ENCODE measurements at regions not wholly inside any gene's neighbourhood (a gene's known extent, or its start where the extent isn't known, plus 50 kb on each side); places are given as distances from the start of the nearest gene placed in this dataset.

GRCh38 chr4:18529482-18529881, 507.9 kb upstream of the LCORL start:
- H3K9me1 ChIP-seq (replicated peaks; ENCODE audit: control insufficient read depth, extremely low read depth, insufficient read depth, low read length), result no peaks in the 10 kb centered on the region
- no peaks in the 10 kb centered on the region for H3K36me3 ChIP-seq (ENCODE audit: control insufficient read depth in 2 of 2, extremely low read depth in 1 of 2, insufficient read depth in 2 of 2, low read length in 2 of 2)
- H3K9me3 ChIP-seq (replicated peaks; ENCODE audit: control insufficient read depth, insufficient read depth, low read length), result no peaks in the 10 kb centered on the region
- no peak for TF ChIP-seq EZH2 (IDR thresholded peaks at IDR 0.05; ENCODE audit: borderline replicate concordance, low read depth, low read length, severe bottlenecking)
- TF ChIP-seq, protein P1, sequence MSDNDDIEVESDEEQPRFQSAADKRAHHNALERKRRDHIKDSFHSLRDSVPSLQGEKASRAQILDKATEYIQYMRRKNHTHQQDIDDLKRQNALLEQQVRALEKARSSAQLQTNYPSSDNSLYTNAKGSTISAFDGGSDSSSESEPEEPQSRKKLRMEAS (IDR thresholded peaks at IDR 0.05; ENCODE audit: insufficient read depth, insufficient read length), result no peak
- TF ChIP-seq POLR2A (IDR thresholded peaks at IDR 0.05; ENCODE audit: low read depth, low read length), result no peak
- no peak for TF ChIP-seq MYC (IDR thresholded peaks at IDR 0.05; ENCODE audit: low read depth, low read length)
- TF ChIP-seq CTCF (IDR thresholded peaks at IDR 0.05; ENCODE audit: extremely low read depth in 1 of 2, insufficient read depth in 1 of 2, low read depth in 1 of 2, low read length in 2 of 2), result no peak
- TF ChIP-seq GATA2 (IDR thresholded peaks at IDR 0.05; ENCODE audit: insufficient read depth, insufficient read length, low read depth, low read length), result no peak
- TF ChIP-seq JUN (IDR thresholded peaks at IDR 0.05; ENCODE audit: borderline replicate concordance, insufficient read depth, insufficient read length, low read depth), result no peak
- TF ChIP-seq POLR2AphosphoS5 (IDR thresholded peaks at IDR 0.05; ENCODE audit: insufficient read depth, low read depth, low read length), result no peak
- no peak for TF ChIP-seq FOS (IDR thresholded peaks at IDR 0.05; ENCODE audit: borderline replicate concordance, insufficient read depth, low read length)
- no peaks in the 10 kb centered on the region for H3K79me2 ChIP-seq (ENCODE audit: control insufficient read depth, insufficient read depth, low read length)
- ChIA-PET POLR2A (no interaction called here), CTCF (no interaction called here)
- H3K4me2 ChIP-seq (ENCODE audit: insufficient read depth, low read length), result no peak overlapping the region
- peaks cover 16% of the 10 kb centered on the region for H3K4me1 ChIP-seq (ENCODE audit: control insufficient read depth, extremely low read depth, insufficient read depth, low read length)
- H3K27ac ChIP-seq (ENCODE audit: insufficient read depth, low read depth, low read length), result no peak overlapping the region
- no peak overlapping the region for H3K4me3 ChIP-seq (replicated peaks in 1 of 3; ENCODE audit: insufficient read depth in 1 of 3, low read depth in 1 of 3, low read length in 3 of 3)
- no peaks in the 10 kb centered on the region for H4K20me1 ChIP-seq (replicated peaks; ENCODE audit: control insufficient read depth, extremely low read depth, insufficient read depth, low read length)
- FAIRE-seq, result no peak
- intact Hi-C loops (cut with micrococcal nuclease), result no loop called here
- BruUV-seq (replicated peaks), result no TSS peak
- no peak overlapping the region for H2AFZ ChIP-seq (ENCODE audit: low read depth, low read length)
- H3K9ac ChIP-seq (replicated peaks; ENCODE audit: extremely low read depth, insufficient read depth, low read length), result no peak overlapping the region
- DNase-seq (ENCODE audit: low read depth, low spot score), result no peak
- no peaks in the 10 kb centered on the region for H3K27me3 ChIP-seq (ENCODE audit: control insufficient read depth in 2 of 2, insufficient read depth in 2 of 2, low read length in 2 of 2)
- dilution Hi-C loops (cut with MboI; ENCODE audit: extremely low pct_ligation_motif_present, low sequenced_read_pairs), result no loop called here

All from endothelial cell of umbilical vein (primary cell).